ENCODE measurements at regions not wholly inside any gene's neighbourhood (a gene's known extent, or its start where the extent isn't known, plus 50 kb on each side); places are given as distances from the start of the nearest gene placed in this dataset.

DNA sequence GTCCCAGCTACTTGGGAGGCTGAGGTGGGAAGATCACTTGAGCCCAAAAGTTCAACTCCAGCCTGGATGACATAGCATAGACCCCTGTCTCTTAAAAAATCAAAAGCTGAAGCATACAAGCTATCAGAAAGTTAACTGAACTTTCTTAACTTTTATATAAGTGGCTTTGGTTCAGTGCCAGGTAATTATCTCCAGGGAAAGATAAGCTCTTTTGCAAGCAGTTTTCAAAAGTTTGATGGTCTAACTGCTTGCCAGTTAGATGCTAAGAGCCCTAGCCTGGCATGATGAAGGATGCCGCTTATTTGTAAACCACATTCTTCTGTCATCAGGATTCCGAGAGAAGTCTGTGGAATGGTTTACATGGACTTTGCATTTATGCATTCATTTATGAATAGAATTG is 409.1 kb downstream of the AEBP2 start (continued):
- TF ChIP-seq, protein P1, sequence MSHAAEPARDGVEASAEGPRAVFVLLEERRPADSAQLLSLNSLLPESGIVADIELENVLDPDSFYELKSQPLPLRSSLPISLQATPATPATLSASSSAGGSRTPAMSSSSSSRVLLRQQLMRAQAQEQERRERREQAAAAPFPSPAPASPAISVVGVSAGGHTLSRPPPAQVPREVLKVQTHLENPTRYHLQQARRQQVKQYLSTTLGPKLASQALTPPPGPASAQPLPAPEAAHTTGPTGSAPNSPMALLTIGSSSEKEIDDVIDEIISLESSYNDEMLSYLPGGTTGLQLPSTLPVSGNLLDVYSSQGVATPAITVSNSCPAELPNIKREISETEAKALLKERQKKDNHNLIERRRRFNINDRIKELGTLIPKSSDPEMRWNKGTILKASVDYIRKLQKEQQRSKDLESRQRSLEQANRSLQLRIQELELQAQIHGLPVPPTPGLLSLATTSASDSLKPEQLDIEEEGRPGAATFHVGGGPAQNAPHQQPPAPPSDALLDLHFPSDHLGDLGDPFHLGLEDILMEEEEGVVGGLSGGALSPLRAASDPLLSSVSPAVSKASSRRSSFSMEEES (CRISPR knock-in tag; IDR thresholded peaks at IDR 0.05) = no peak
- TF ChIP-seq MYBL2 (IDR thresholded peaks at IDR 0.05; ENCODE audit: low read depth) (no peak), MYBL2 (CRISPR knock-in tag; IDR thresholded peaks at IDR 0.05; ENCODE audit: borderline replicate concordance) (no peak), ZC3H11A (IDR thresholded peaks at IDR 0.05; ENCODE audit: low read depth, low read length) (no peak)

GRCh38 chr12:19849208-19849607 is 409.9 kb downstream of the AEBP2 start:
- H3K4me3 ChIP-seq = no peak overlapping the region
- DNase-seq (ENCODE audit: extremely low read depth in 1 of 4, low spot score in 3 of 4) (no peak), ATAC-seq (no peak), FAIRE-seq (no peak)
- ChIA-PET CTCF (ENCODE audit: low intra/inter-chr PET ratio) (no interaction called here), POLR2A (no interaction called here)
- H3K27me3 ChIP-seq (ENCODE audit: control insufficient read depth in 2 of 2, insufficient read depth in 2 of 2, low read length in 2 of 2) = no peaks in the 10 kb centered on the region
- no peaks in the 10 kb centered on the region; the same call in 1 of the 2 replicates for H3K9me3 ChIP-seq (replicated peaks; ENCODE audit: control insufficient read depth, insufficient read depth, low read depth, low read length)
- H3K79me2 ChIP-seq (ENCODE audit: control insufficient read depth, insufficient read depth, low read length) = no peaks in the 10 kb centered on the region
- no peaks in the 10 kb centered on the region for H4K20me1 ChIP-seq (replicated peaks; ENCODE audit: control insufficient read depth, insufficient read depth, low read length)
- intact Hi-C loops (cut with micrococcal nuclease) (no loop called here), in situ Hi-C loops (cut with MboI) (no loop called here)
- WGBS (ENCODE audit: insufficient coverage, low coverage, missing lambda C conversion rate) = 0% methylated on average over 2 of the region's 2 CpGs
- no peak overlapping the region for H3K27ac ChIP-seq (ENCODE audit: extremely low read depth, low read depth, low read length)
- TF ChIP-seq STAG1 (CRISPR knock-in tag; IDR thresholded peaks at IDR 0.05; ENCODE audit: borderline replicate concordance) (no peak), MTA1 (IDR thresholded peaks at IDR 0.05; ENCODE audit: borderline replicate concordance) (no peak)
- H3K36me3 ChIP-seq (ENCODE audit: control insufficient read depth, insufficient read depth, low read length) = no peaks in the 10 kb centered on the region
- H3K4me1 ChIP-seq (replicated peaks in 1 of 2; ENCODE audit: control insufficient read depth in 2 of 2, insufficient read depth in 2 of 2, low read length in 2 of 2) = no peaks in the 10 kb centered on the region
- H3K9me1 ChIP-seq (ENCODE audit: control insufficient read depth, insufficient read depth, low read length) = no peaks in the 10 kb centered on the region
- no peak overlapping the region for H2AFZ ChIP-seq (ENCODE audit: low read depth, low read length)
- no peak overlapping the region for H3K4me2 ChIP-seq (ENCODE audit: insufficient read depth, low read length)
- BruUV-seq (replicated peaks) = no TSS peak
- no peak overlapping the region for H3K9ac ChIP-seq (ENCODE audit: insufficient read depth in 1 of 2, low read depth in 2 of 2, low read length in 2 of 2)

Data from K562 (cell line).